ENCODE measurements at regions not wholly inside any gene's neighbourhood (a gene's known extent, or its start where the extent isn't known, plus 50 kb on each side); places are given as distances from the start of the nearest gene placed in this dataset.

DNA sequence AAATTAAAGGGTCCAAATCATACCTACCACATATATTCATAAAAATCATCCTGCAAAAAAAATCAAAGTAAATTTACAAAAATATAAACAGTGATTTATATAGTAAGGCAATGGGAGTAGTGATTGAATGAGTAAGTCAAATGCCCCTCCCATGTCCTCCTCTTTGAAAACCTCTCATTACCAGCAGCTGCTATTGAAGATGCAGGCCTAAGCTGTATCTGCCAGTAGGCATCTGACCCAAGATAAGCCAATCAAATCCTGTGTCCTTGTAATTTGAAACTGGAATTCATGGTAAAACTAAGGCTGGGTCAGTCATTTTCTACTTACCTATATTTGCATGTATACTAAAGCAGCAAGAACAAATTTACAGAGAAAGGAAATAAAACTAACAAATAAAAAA is 60.4 kb upstream of the POU1F1 start:
- no peak overlapping the region for H3K4me2 ChIP-seq (ENCODE audit: low read depth, low read length)
- H3K9me1 ChIP-seq (ENCODE audit: insufficient read depth, low read length) = no peaks in the 10 kb centered on the region
- no peaks in the 10 kb centered on the region for H3K27me3 ChIP-seq (ENCODE audit: control insufficient read depth, insufficient read depth, low read length)
- no peak overlapping the region for H2BK20ac ChIP-seq (ENCODE audit: low read depth, low read length)
- no peak overlapping the region for H3K14ac ChIP-seq (replicated peaks; ENCODE audit: low read depth, low read length)
- in situ Hi-C loops (cut with MboI; ENCODE audit: low sequenced_read_pairs) = no loop called here
- H3K9me3 ChIP-seq (ENCODE audit: control insufficient read depth, insufficient read depth, low read length) = no peaks in the 10 kb centered on the region
- no peak overlapping the region for H2BK5ac ChIP-seq (ENCODE audit: low read depth, low read length, poor library complexity, severe bottlenecking)
- no peak overlapping the region for H3K56ac ChIP-seq (ENCODE audit: extremely low read depth, insufficient read depth, low read length)
- BruUV-seq (replicated peaks) = no TSS peak
- no peaks in the 10 kb centered on the region for H3K4me1 ChIP-seq (ENCODE audit: control insufficient read depth, insufficient read depth, low read length)
- H3K36me3 ChIP-seq (ENCODE audit: control insufficient read depth, insufficient read depth, low read length) = no peaks in the 10 kb centered on the region
- POLR2A ChIA-PET (ENCODE audit: unreplicated experiment) = no interaction called here
- CTCF ChIA-PET = interaction anchor here (1.4 kb wide), 1 partner anchor 14 kb away, joined by 4 read pairs; no protein-coding TSS in a partner anchor
- DNase-seq (no peak), ATAC-seq (ENCODE audit: low read depth) (no peak)
- H4K8ac ChIP-seq (ENCODE audit: low read depth in 2 of 2, low read length in 2 of 2) = no peak overlapping the region
- no peak overlapping the region for H3K27ac ChIP-seq (ENCODE audit: insufficient read depth, low read length)
- no peaks in the 10 kb centered on the region for H3K79me1 ChIP-seq (ENCODE audit: low read depth in 1 of 2, low read length in 2 of 2)
- no peak overlapping the region for H2BK15ac ChIP-seq (ENCODE audit: low read depth, low read length)
- intact Hi-C loops (cut with micrococcal nuclease) = no loop called here
- H3K18ac ChIP-seq (ENCODE audit: low read depth, low read length) = no peak overlapping the region
- H3K4me3 ChIP-seq (ENCODE audit: insufficient read depth, low read depth, low read length) = no peak overlapping the region
- no peak overlapping the region for H2AK9ac ChIP-seq (replicated peaks; ENCODE audit: low read depth, low read length, poor library complexity)
- no peak overlapping the region for H2AK5ac ChIP-seq (ENCODE audit: low read depth, low read length)
- TF ChIP-seq, protein P1, sequence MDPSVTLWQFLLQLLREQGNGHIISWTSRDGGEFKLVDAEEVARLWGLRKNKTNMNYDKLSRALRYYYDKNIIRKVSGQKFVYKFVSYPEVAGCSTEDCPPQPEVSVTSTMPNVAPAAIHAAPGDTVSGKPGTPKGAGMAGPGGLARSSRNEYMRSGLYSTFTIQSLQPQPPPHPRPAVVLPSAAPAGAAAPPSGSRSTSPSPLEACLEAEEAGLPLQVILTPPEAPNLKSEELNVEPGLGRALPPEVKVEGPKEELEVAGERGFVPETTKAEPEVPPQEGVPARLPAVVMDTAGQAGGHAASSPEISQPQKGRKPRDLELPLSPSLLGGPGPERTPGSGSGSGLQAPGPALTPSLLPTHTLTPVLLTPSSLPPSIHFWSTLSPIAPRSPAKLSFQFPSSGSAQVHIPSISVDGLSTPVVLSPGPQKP (IDR thresholded peaks at IDR 0.05; ENCODE audit: borderline replicate concordance, low read depth, low read length) = no peak
- TF ChIP-seq MXI1 (IDR thresholded peaks at IDR 0.05; ENCODE audit: borderline replicate concordance, low read depth, low read length) = no peak
- no peak for TF ChIP-seq RCOR1 (IDR thresholded peaks at IDR 0.05; ENCODE audit: insufficient replicate concordance, low read length)
- no peak for TF ChIP-seq NFE2L2 (IDR thresholded peaks at IDR 0.05; ENCODE audit: low read depth, low read length)
- TF ChIP-seq SMC3 (IDR thresholded peaks at IDR 0.05; ENCODE audit: low read depth, low read length) = no peak
- no peak overlapping the region for H2BK120ac ChIP-seq (ENCODE audit: low read depth, low read length)
- no peaks in the 10 kb centered on the region for H4K20me1 ChIP-seq (ENCODE audit: insufficient read depth, low read length)
- no peak overlapping the region for H4K91ac ChIP-seq (ENCODE audit: insufficient read depth, low read depth, low read length)
- no peak overlapping the region for H3K4ac ChIP-seq (ENCODE audit: low read depth, low read length)
- no peak overlapping the region for H3K23ac ChIP-seq (ENCODE audit: low read depth, low read length)
- dilution Hi-C loops (cut with HindIII; ENCODE audit: low sequenced_read_pairs, unreplicated experiment) = no loop called here
- no peak overlapping the region for H3K9ac ChIP-seq (ENCODE audit: low read depth, low read length)
- no peak overlapping the region for H4K5ac ChIP-seq (ENCODE audit: low read depth, low read length)
- H2AFZ ChIP-seq (replicated peaks; ENCODE audit: low read length, poor library complexity) = no peak overlapping the region

All from IMR-90 (cell line).